Endothelial cell of umbilical vein (primary cell): ENCODE measurements at regions not wholly inside any gene's neighbourhood (a gene's known extent, or its start where the extent isn't known, plus 50 kb on each side); places are given as distances from the start of the nearest gene placed in this dataset.

Experiments
- BruUV-seq: library from RNA; stranded (reverse); fragments of 400-500 nt; replicated peaks from 2 replicates; lab custom pipeline; 2021; lab: Mats Ljungman, UMichigan
- CTCF ChIA-PET: fragments of 300-600, 350-600 bp; sonication (Branson Sonifier 250); formaldehyde crosslinking; loops from one replicate; lab custom pipeline; 2021; ENCODE audit warnings: antibody characterized with exemption, inconsistent platforms; lab: Charles Lee
- POLR2A ChIA-PET: fragments of 300-600, 350-600 bp; sonication (Branson Sonifier 250); formaldehyde crosslinking; loops from one replicate; lab custom pipeline; 2021; ENCODE audit warnings: antibody characterized with exemption, inconsistent platforms; lab: Charles Lee
- DNase-seq: peaks from one replicate; pipeline ENCODE4 v3.0.0-alpha.2; 2011; ENCODE audit warnings: low read depth, low spot score
- FAIRE-seq: peaks from 2 replicates; lab custom pipeline; 2011; peaks lifted over from hg19 to GRCh38; lab: Jason Lieb, UNC
- H2AFZ ChIP-seq: 2 replicates; pipeline ENCODE4 v1.6.0; 2012; ENCODE audit warnings: low read depth, low read length, control low read depth, inconsistent platforms
- H3K27ac ChIP-seq: 2 replicates; pipeline ENCODE4 v1.5.1; 2011; ENCODE audit warnings: low read depth, mild to moderate bottlenecking, control low read depth, low read length, moderate library complexity; ENCODE audit not compliant: insufficient read depth
- H3K27me3 ChIP-seq, 2 experiments: 2 replicates each; pipeline versions ENCODE4 v1.6.0 to v1.6.1; 2011; ENCODE audit warnings: low read length in 2 of 2, mixed read lengths in 1 of 2; ENCODE audit not compliant: control insufficient read depth in 2 of 2, insufficient read depth in 2 of 2
- H3K36me3 ChIP-seq, 2 experiments: 2 replicates in 1 of 2; 3 replicates in 1 of 2; pipeline ENCODE4 v1.5.1; 2011; ENCODE audit warnings: low read length in 2 of 2, mild to moderate bottlenecking in 1 of 2, moderate library complexity in 1 of 2; ENCODE audit not compliant: control insufficient read depth in 2 of 2, insufficient read depth in 2 of 2; ENCODE audit errors: extremely low read depth in 1 of 2
- H3K4me1 ChIP-seq: 3 replicates; pipeline ENCODE4 v1.5.1; 2011; ENCODE audit warnings: mild to moderate bottlenecking, low read length; ENCODE audit not compliant: control insufficient read depth, insufficient read depth; ENCODE audit errors: extremely low read depth
- H3K4me2 ChIP-seq: 2 replicates; pipeline ENCODE4 v1.6.1; 2011; ENCODE audit warnings: low read length, control low read depth, mixed read lengths; ENCODE audit not compliant: insufficient read depth
- H3K4me3 ChIP-seq, 3 experiments: fragments of 200-600 bp in 1 of 3; sonication (generic), shearing (Covaris generic) in 1 of 3; replicated peaks in 1 of 3; 2 replicates each; pipeline ENCODE4 v1.5.1; 2011 to 2016; ENCODE audit warnings: control low read depth in 3 of 3, low read length in 3 of 3, mild to moderate bottlenecking in 2 of 3, inconsistent platforms in 1 of 3, low read depth in 1 of 3, moderate library complexity in 1 of 3; ENCODE audit not compliant: insufficient read depth in 1 of 3
- H3K79me2 ChIP-seq: 2 replicates; pipeline ENCODE4 v1.6.0; 2012; ENCODE audit warnings: low read length, inconsistent platforms; ENCODE audit not compliant: control insufficient read depth, insufficient read depth
- H3K9ac ChIP-seq: replicated peaks from 2 replicates; pipeline ENCODE3; 2011; ENCODE audit warnings: low read length, control low read depth; ENCODE audit not compliant: insufficient read depth; ENCODE audit errors: extremely low read depth
- H3K9me1 ChIP-seq: replicated peaks from 3 replicates; pipeline ENCODE4 v1.6.0; 2011; ENCODE audit warnings: mild to moderate bottlenecking, low read length; ENCODE audit not compliant: control insufficient read depth, insufficient read depth; ENCODE audit errors: extremely low read depth
- H3K9me3 ChIP-seq: replicated peaks from 2 replicates; pipeline ENCODE4 v1.5.1; 2012; ENCODE audit warnings: low read length, inconsistent platforms; ENCODE audit not compliant: control insufficient read depth, insufficient read depth
- H4K20me1 ChIP-seq: replicated peaks from 2 replicates; pipeline ENCODE3; 2011; ENCODE audit warnings: mild to moderate bottlenecking, low read length; ENCODE audit not compliant: control insufficient read depth, insufficient read depth; ENCODE audit errors: extremely low read depth
- CTCF ChIP-seq, 2 donors: IDR thresholded peaks; 1 replicate in 1 of 2; 2 replicates in 1 of 2; pipeline ENCODE4 v1.5.1; 2011; ENCODE audit warnings: low read length in 2 of 2, mild to moderate bottlenecking in 2 of 2, moderate library complexity in 2 of 2, control low read depth in 1 of 2, inconsistent platforms in 1 of 2, low read depth in 1 of 2; ENCODE audit not compliant: insufficient read depth in 1 of 2; ENCODE audit errors: extremely low read depth in 1 of 2
- EZH2 ChIP-seq: IDR thresholded peaks from 2 replicates; pipeline ENCODE4 v1.6.1; 2012; ENCODE audit warnings: borderline replicate concordance, low read depth, mild to moderate bottlenecking, moderate library complexity, low read length, inconsistent platforms; ENCODE audit not compliant: severe bottlenecking
- FOS ChIP-seq: IDR thresholded peaks from 2 replicates; pipeline ENCODE4 v1.6.1; 2011; ENCODE audit warnings: mild to moderate bottlenecking, low read length, moderate library complexity, borderline replicate concordance; ENCODE audit not compliant: insufficient read depth
- GATA2 ChIP-seq: IDR thresholded peaks from 2 replicates; pipeline ENCODE4 v1.7.0; 2011; ENCODE audit warnings: low read depth, mild to moderate bottlenecking, moderate library complexity, mixed read lengths, low read length; ENCODE audit not compliant: insufficient read length, insufficient read depth
- JUN ChIP-seq: IDR thresholded peaks from 2 replicates; pipeline ENCODE4 v1.6.1; 2011; ENCODE audit warnings: borderline replicate concordance, low read depth; ENCODE audit not compliant: insufficient read length, insufficient read depth
- MAX ChIP-seq: IDR thresholded peaks from 2 replicates; pipeline ENCODE4 v1.6.1; 2011; ENCODE audit not compliant: insufficient read depth, insufficient read length
- MYC ChIP-seq: IDR thresholded peaks from one replicate; pipeline ENCODE4 v1.6.1; 2011; ENCODE audit warnings: mild to moderate bottlenecking, low read depth, low read length
- POLR2A ChIP-seq: IDR thresholded peaks from 2 replicates; pipeline ENCODE4 v1.6.1; 2012; ENCODE audit warnings: low read depth, mild to moderate bottlenecking, control low read depth, low read length
- POLR2AphosphoS5 ChIP-seq: IDR thresholded peaks from 2 replicates; pipeline ENCODE4 v1.6.1; 2012; ENCODE audit warnings: low read depth, mild to moderate bottlenecking, control low read depth, low read length, moderate library complexity; ENCODE audit not compliant: insufficient read depth
- dilution Hi-C: fragments of 300-500 bp; cut with MboI; formaldehyde crosslinking; loops from one replicate; pipeline ENCODE4 v1.15.0; 2019; ENCODE audit warnings: low sequenced_read_pairs; ENCODE audit not compliant: extremely low pct_ligation_motif_present
- intact Hi-C: fragments of 100-400 bp; cut with micrococcal nuclease; formaldehyde crosslinking; loops from one replicate; pipeline ENCODE4 v1.10.0; 2022

GRCh38 chr3:83457551-83457950 is 1501.2 kb upstream of the CADM2 start:
- CTCF ChIA-PET = no interaction called here
- Histone ChIP-seq H3K4me1 (no peaks in the 10 kb centered on the region), H4K20me1 (no peaks in the 10 kb centered on the region), H3K4me2 (no peak overlapping the region), H3K9me1 (no peaks in the 10 kb centered on the region), H3K9ac (no peak overlapping the region), H3K79me2 (no peaks in the 10 kb centered on the region), H3K27me3 (no peaks in the 10 kb centered on the region), H3K4me3 (no peak overlapping the region), H2AFZ (no peak overlapping the region), H3K9me3 (no peaks in the 10 kb centered on the region), H3K36me3 (no peaks in the 10 kb centered on the region), H3K27ac (no peak overlapping the region)
- POLR2A ChIA-PET = no interaction called here
- TF ChIP-seq POLR2AphosphoS5 (no peak), GATA2 (no peak), JUN (no peak)
- intact Hi-C loops (no loop called here), dilution Hi-C loops (no loop called here)
- FAIRE-seq (no peak), DNase-seq (no peak)
- BruUV-seq = no TSS peak

GRCh38 chr3:83460052-83460451 is 1498.7 kb upstream of the CADM2 start:
- BruUV-seq = no TSS peak
- no peaks in the 10 kb centered on the region for H3K79me2 ChIP-seq
- ChIA-PET POLR2A (no interaction called here), CTCF (no interaction called here)
- H3K9me3 ChIP-seq = no peaks in the 10 kb centered on the region
- no peak overlapping the region for H3K9ac ChIP-seq
- H3K27me3 ChIP-seq = no peaks in the 10 kb centered on the region
- intact Hi-C loops (no loop called here), dilution Hi-C loops (no loop called here)
- FAIRE-seq = no peak
- H4K20me1 ChIP-seq = no peaks in the 10 kb centered on the region
- TF ChIP-seq MAX (no peak), GATA2 (no peak), EZH2 (no peak), FOS (no peak), MYC (no peak), POLR2AphosphoS5 (no peak), JUN (no peak), CTCF (IDR thresholded peaks at IDR 0.05; ENCODE audit: extremely low read depth in 1 of 2, insufficient read depth in 1 of 2, low read depth in 1 of 2, low read length in 2 of 2) (no peak), POLR2A (no peak)
- no peaks in the 10 kb centered on the region for H3K9me1 ChIP-seq
- H3K4me3 ChIP-seq = no peak overlapping the region
- H2AFZ ChIP-seq = no peak overlapping the region
- no peak overlapping the region for H3K27ac ChIP-seq
- DNase-seq = no peak
- no peaks in the 10 kb centered on the region for H3K36me3 ChIP-seq
- no peak overlapping the region for H3K4me2 ChIP-seq
- no peaks in the 10 kb centered on the region for H3K4me1 ChIP-seq
